H1 (cell line): ENCODE measurements at regions not wholly inside any gene's neighbourhood (a gene's known extent, or its start where the extent isn't known, plus 50 kb on each side); places are given as distances from the start of the nearest gene placed in this dataset.

Experiments
- CTCF ChIA-PET: fragments of 300-600 bp; sonication (Branson Sonifier 250); formaldehyde crosslinking; loops from one replicate; lab custom pipeline; 2021; ENCODE audit not compliant: partially characterized antibody; lab: Charles Lee
- POLR2A ChIA-PET: fragments of 300-600 bp; sonication (Branson Sonifier 250); formaldehyde crosslinking; loops from one replicate; lab custom pipeline; 2021; ENCODE audit warnings: inconsistent platforms; ENCODE audit not compliant: partially characterized antibody; lab: Charles Lee
- DNase-seq, 2 experiments: peaks; one replicate each; pipeline versions ENCODE4 v3.0.0 to v3.0.0-alpha.2; 2010 to 2022; ENCODE audit warnings: low spot score in 2 of 2, low read depth in 1 of 2, mixed read lengths in 1 of 2
- FAIRE-seq: peaks from 2 replicates; lab custom pipeline; 2011; peaks lifted over from hg19 to GRCh38; lab: Jason Lieb, UNC
- H2AFZ ChIP-seq: 2 replicates; pipeline ENCODE4 v1.8.1; 2012; ENCODE audit warnings: low read length, inconsistent platforms
- H2AK5ac ChIP-seq: 2 replicates; pipeline ENCODE4 v1.6.1; 2013; ENCODE audit warnings: low read depth, low read length
- H2BK120ac ChIP-seq: replicated peaks from 2 replicates; pipeline ENCODE3; 2013; ENCODE audit warnings: low read depth, low read length, inconsistent platforms
- H2BK12ac ChIP-seq: 2 replicates; pipeline ENCODE4 v1.6.1; 2013; ENCODE audit warnings: low read depth, low read length
- H2BK15ac ChIP-seq: 2 replicates; pipeline ENCODE4 v1.6.1; 2013; ENCODE audit warnings: low read length
- H2BK20ac ChIP-seq: 2 replicates; pipeline ENCODE4 v1.6.1; 2013; ENCODE audit warnings: low read length
- H2BK5ac ChIP-seq: 2 replicates; pipeline ENCODE4 v1.6.1; 2013; ENCODE audit warnings: low read depth, low read length
- H3K14ac ChIP-seq: 2 replicates; pipeline ENCODE4 v1.6.1; 2013; ENCODE audit warnings: inconsistent platforms; ENCODE audit not compliant: insufficient read length
- H3K18ac ChIP-seq: 2 replicates; pipeline ENCODE4 v1.6.1; 2013; ENCODE audit warnings: low read length; ENCODE audit errors: extremely low read depth
- H3K23ac ChIP-seq: 2 replicates; pipeline ENCODE4 v1.6.1; 2013; ENCODE audit warnings: inconsistent platforms; ENCODE audit not compliant: insufficient read length
- H3K23me2 ChIP-seq: 2 replicates; pipeline ENCODE4 v1.6.1; 2013; ENCODE audit warnings: low read depth, low read length
- H3K27ac ChIP-seq: 2 replicates; pipeline ENCODE4 v1.6.1; 2011; ENCODE audit warnings: low read depth, low read length, inconsistent platforms
- H3K27me3 ChIP-seq, 4 experiments: replicated peaks in 1 of 4; 1 replicate in 1 of 4; 2 replicates in 3 of 4; pipeline versions ENCODE4 v1.6.1 to v1.8.1; 2011 to 2013; ENCODE audit warnings: low read length in 3 of 4, mild to moderate bottlenecking in 3 of 4, inconsistent platforms in 2 of 4, mixed read lengths in 2 of 4, moderate library complexity in 1 of 4; ENCODE audit not compliant: control insufficient read depth in 3 of 4, insufficient read depth in 3 of 4; ENCODE audit errors: extremely low read depth in 1 of 4
- H3K36me3 ChIP-seq, 4 experiments: 2 replicates each; pipeline versions ENCODE4 v1.6.1 to v1.8.1; 2011 to 2013; ENCODE audit warnings: mild to moderate bottlenecking in 4 of 4, low read length in 3 of 4, moderate library complexity in 2 of 4, control low read depth in 1 of 4, inconsistent platforms in 1 of 4; ENCODE audit not compliant: insufficient read depth in 4 of 4, control insufficient read depth in 2 of 4
- H3K4ac ChIP-seq: replicated peaks from 2 replicates; pipeline ENCODE3; 2013; ENCODE audit warnings: low read length, low read depth, mixed read lengths, inconsistent platforms; ENCODE audit not compliant: insufficient read length
- H3K4me1 ChIP-seq, 4 experiments: replicated peaks in 1 of 4; 1 replicate in 1 of 4; 2 replicates in 3 of 4; pipeline versions ENCODE4 v1.6.1 to v1.8.1; 2011 to 2013; ENCODE audit warnings: low read length in 3 of 4, inconsistent platforms in 2 of 4, mixed read lengths in 1 of 4; ENCODE audit not compliant: insufficient read depth in 4 of 4, control insufficient read depth in 3 of 4
- H3K4me2 ChIP-seq, 2 experiments: 2 replicates each; pipeline versions ENCODE4 v1.6.1 to v1.8.1; 2011 to 2013; ENCODE audit warnings: low read depth in 2 of 2, low read length in 2 of 2, control low read depth in 1 of 2, inconsistent platforms in 1 of 2, mild to moderate bottlenecking in 1 of 2; ENCODE audit not compliant: insufficient read depth in 1 of 2
- H3K4me3 ChIP-seq, 4 experiments: fragments of 200-600, 300-600 bp in 1 of 4; sonication (generic), shearing (Covaris generic), sonication (Bioruptor Twin) in 1 of 4; 2 replicates each; pipeline versions ENCODE4 v1.5.1 to v1.8.1; 2011 to 2016; ENCODE audit warnings: low read length in 4 of 4, low read depth in 3 of 4, control low read depth in 2 of 4, inconsistent platforms in 2 of 4, mild to moderate bottlenecking in 2 of 4, mixed read lengths in 1 of 4, moderate library complexity in 1 of 4; ENCODE audit not compliant: insufficient read depth in 2 of 4; ENCODE audit errors: extremely low read depth in 1 of 4
- H3K56ac ChIP-seq: replicated peaks from 2 replicates; pipeline ENCODE3; 2013; ENCODE audit warnings: low read depth, mild to moderate bottlenecking, mixed read lengths, low read length, inconsistent platforms; ENCODE audit not compliant: insufficient read length
- H3K79me1 ChIP-seq: 2 replicates; pipeline ENCODE4 v1.6.1; 2013; ENCODE audit warnings: low read depth, low read length, control low read depth
- H3K79me2 ChIP-seq, 2 experiments: 2 replicates each; pipeline versions ENCODE4 v1.6.1 to v1.8.1; 2012 to 2013; ENCODE audit warnings: low read length in 2 of 2, mild to moderate bottlenecking in 2 of 2, inconsistent platforms in 1 of 2; ENCODE audit not compliant: insufficient read depth in 2 of 2, control insufficient read depth in 1 of 2
- H3K9ac ChIP-seq, 4 experiments: replicated peaks in 1 of 4; 1 replicate in 1 of 4; 2 replicates in 3 of 4; pipeline versions ENCODE4 v1.6.1 to v1.8.1; 2011 to 2013; ENCODE audit warnings: low read depth in 3 of 4, low read length in 3 of 4, control low read depth in 2 of 4, mild to moderate bottlenecking in 2 of 4, moderate library complexity in 2 of 4, inconsistent platforms in 1 of 4; ENCODE audit errors: extremely low read depth in 1 of 4
- H3K9me3 ChIP-seq, 2 experiments: 2 replicates each; pipeline versions ENCODE4 v1.6.1 to v1.8.1; 2012 to 2013; ENCODE audit warnings: mild to moderate bottlenecking in 2 of 2, moderate library complexity in 2 of 2, control low read depth in 1 of 2, inconsistent platforms in 1 of 2, low read depth in 1 of 2, low read length in 1 of 2, mixed read lengths in 1 of 2; ENCODE audit not compliant: insufficient read depth in 2 of 2
- H4K20me1 ChIP-seq, 2 experiments: replicated peaks in 1 of 2; 2 replicates each; pipeline versions ENCODE3 to v1.8.1; 2011 to 2013; ENCODE audit warnings: inconsistent platforms in 2 of 2, low read length in 2 of 2, mild to moderate bottlenecking in 1 of 2; ENCODE audit not compliant: insufficient read depth in 2 of 2, control insufficient read depth in 1 of 2
- H4K5ac ChIP-seq: 2 replicates; pipeline ENCODE4 v1.6.1; 2013; ENCODE audit warnings: low read length, low read depth, mixed read lengths, inconsistent platforms; ENCODE audit not compliant: insufficient read length
- H4K8ac ChIP-seq: 2 replicates; pipeline ENCODE4 v1.8.0; 2013; ENCODE audit warnings: mild to moderate bottlenecking, moderate library complexity, low read length, inconsistent platforms; ENCODE audit not compliant: insufficient read depth; ENCODE audit errors: extremely low read depth
- H4K91ac ChIP-seq: replicated peaks from 2 replicates; pipeline ENCODE3; 2013; ENCODE audit warnings: low read length, mixed read lengths, inconsistent platforms; ENCODE audit not compliant: insufficient read length
- CTCF ChIP-seq, 3 experiments: IDR thresholded peaks; 1 replicate in 2 of 3; 2 replicates in 1 of 3; pipeline versions ENCODE4 v1.5.1 to v1.6.1; 2011; ENCODE audit warnings: low read length in 3 of 3, mild to moderate bottlenecking in 3 of 3, inconsistent platforms in 2 of 3, low read depth in 1 of 3, moderate library complexity in 1 of 3; ENCODE audit not compliant: insufficient read depth in 1 of 3; ENCODE audit errors: control extremely low read depth in 1 of 3
- SIRT6 ChIP-seq: IDR thresholded peaks from one replicate; pipeline ENCODE4 v1.7.1; 2012; ENCODE audit warnings: low read length, inconsistent platforms
- WGBS, 2 experiments: shearing (Covaris generic) in 1 of 2; methylation state at CpG; one replicate each; pipeline versions ENCODE4 v1.1.6 to v1.1.7; 2013 to 2015; ENCODE audit warnings: low lambda C conversion rate in 2 of 2, mixed read lengths in 2 of 2, inconsistent platforms in 1 of 2, low coverage in 1 of 2, missing lambda C conversion rate in 1 of 2; ENCODE audit not compliant: insufficient replicate concordance in 2 of 2, insufficient coverage in 1 of 2, insufficient read length in 1 of 2; ENCODE audit errors: extremely low coverage in 1 of 2, missing lambda C conversion rate in 1 of 2; 5-methylcytosine and 5-hydroxymethylcytosine counted together

DNA sequence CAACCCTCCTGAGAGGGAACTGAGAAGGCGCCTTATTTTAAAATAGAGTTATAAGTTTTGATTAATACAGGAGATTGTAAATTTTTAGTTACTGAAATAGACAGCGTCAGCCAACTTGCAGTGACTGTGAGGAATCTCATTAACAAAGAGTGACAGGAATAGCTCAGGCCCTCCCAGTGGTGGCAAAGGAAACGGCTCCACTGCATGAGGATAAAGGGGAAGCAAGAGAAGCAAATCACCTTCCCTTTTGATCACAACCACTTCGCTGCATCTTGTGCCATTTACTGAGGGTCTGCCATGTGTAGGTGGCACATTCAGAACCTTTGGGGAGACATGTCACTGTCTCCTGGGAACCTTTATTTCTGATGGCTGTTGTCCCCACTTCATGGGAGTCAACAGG, 612.4 kb upstream of the RAB6C start:
- FAIRE-seq (no peak), DNase-seq (no peak)
- Histone ChIP-seq H3K4ac (no peak overlapping the region), H2AK5ac (no peak overlapping the region), H3K27ac (no peak overlapping the region), H2AFZ (0 out of 2 replicates have a peak overlapping the region, but pooled peaks have one; percentile 89), H3K4me1 (no peaks in the 10 kb centered on the region), H2BK12ac (no peak overlapping the region), H3K4me2 (no peak overlapping the region), H4K5ac (no peak overlapping the region), H2BK15ac (no peak overlapping the region), H3K56ac (no peak overlapping the region), H3K18ac (no peak overlapping the region), H2BK120ac (no peak overlapping the region), H3K23ac (no peak overlapping the region), H4K8ac (no peak overlapping the region), H2BK5ac (no peak overlapping the region), H3K27me3 (no peaks in the 10 kb centered on the region), H3K23me2 (no peaks in the 10 kb centered on the region), H3K9me3 (no peaks in the 10 kb centered on the region), H3K14ac (no peak overlapping the region), H2BK20ac (no peak overlapping the region), H3K36me3 (no peaks in the 10 kb centered on the region), H3K79me1 (no peaks in the 10 kb centered on the region), H3K9ac (no peak overlapping the region), H3K4me3 (no peak overlapping the region), H3K79me2 (no peaks in the 10 kb centered on the region), H4K91ac (no peak overlapping the region), H4K20me1 (no peaks in the 10 kb centered on the region)
- WGBS, 2 experiments = 83% methylated on average over 4 of the region's 4 CpGs; no CpG with 5 or more reads in 1 of the 2 experiments
- POLR2A ChIA-PET = no interaction called here
- TF ChIP-seq SIRT6 = no peak
- TF ChIP-seq CTCF (IDR thresholded peaks at IDR 0.05; ENCODE audit: control extremely low read depth in 1 of 3, insufficient read depth in 1 of 3, low read depth in 1 of 3, low read length in 3 of 3) = peak in 1 of 3 experiments; percentile 8; a peak in 1 of 4 replicates
- CTCF ChIA-PET = interaction anchor here (1.0 to 1.6 kb wide), 2 partner anchors 9 to 402 kb away, joined by 4 to 6 read pairs; no protein-coding TSS in a partner anchor
